Type B pancreatic cell (in vitro differentiated cells): ENCODE measurements at regions not wholly inside any gene's neighbourhood (a gene's known extent, or its start where the extent isn't known, plus 50 kb on each side); places are given as distances from the start of the nearest gene placed in this dataset.

Source experiments
- DNase-seq: peaks from one replicate; pipeline ENCODE4 v3.0.0; 2021; ENCODE audit warnings: mixed read lengths; ENCODE audit not compliant: unreplicated experiment; ENCODE audit errors: extremely low spot score
- H3K27ac Mint-ChIP-seq: 2 replicates; pipeline ENCODE4 v1.8.0; 2021; ENCODE audit warnings: mild to moderate bottlenecking, mixed read lengths
- H3K27me3 Mint-ChIP-seq: 2 replicates; pipeline ENCODE4 v1.8.0; 2021; ENCODE audit warnings: mixed read lengths
- H3K36me3 Mint-ChIP-seq: 2 replicates; pipeline ENCODE4 v1.8.0; 2021; ENCODE audit warnings: mixed read lengths
- H3K4me1 Mint-ChIP-seq: one replicate; pipeline ENCODE4 v1.8.0; 2021; ENCODE audit warnings: mixed read lengths; ENCODE audit not compliant: unreplicated experiment
- H3K4me3 Mint-ChIP-seq: 2 replicates; pipeline ENCODE4 v1.8.0; 2021; ENCODE audit warnings: mild to moderate bottlenecking, mixed read lengths
- H3K9me3 Mint-ChIP-seq: 2 replicates; pipeline ENCODE4 v1.8.0; 2021; ENCODE audit warnings: mixed read lengths
- TF ChIP-seq, protein P1 (sequence below): fragments of 200-600 bp; sonication (generic); conservative IDR thresholded peaks from 2 replicates; pipeline ENCODE4 v1.5.0; 2021; ENCODE audit warnings: antibody characterized with exemption, mild to moderate bottlenecking

- Mint-ChIP-seq H3K27me3 (no peaks in the 10 kb centered on the region), H3K36me3 (no peaks in the 10 kb centered on the region), H3K27ac (no peak overlapping the region), H3K4me1 (peaks cover 4% of the 10 kb centered on the region), H3K4me3 (no peak overlapping the region), H3K9me3 (peaks cover 11% of the 10 kb centered on the region)
- DNase-seq, result no peak
- TF ChIP-seq, protein P1, sequence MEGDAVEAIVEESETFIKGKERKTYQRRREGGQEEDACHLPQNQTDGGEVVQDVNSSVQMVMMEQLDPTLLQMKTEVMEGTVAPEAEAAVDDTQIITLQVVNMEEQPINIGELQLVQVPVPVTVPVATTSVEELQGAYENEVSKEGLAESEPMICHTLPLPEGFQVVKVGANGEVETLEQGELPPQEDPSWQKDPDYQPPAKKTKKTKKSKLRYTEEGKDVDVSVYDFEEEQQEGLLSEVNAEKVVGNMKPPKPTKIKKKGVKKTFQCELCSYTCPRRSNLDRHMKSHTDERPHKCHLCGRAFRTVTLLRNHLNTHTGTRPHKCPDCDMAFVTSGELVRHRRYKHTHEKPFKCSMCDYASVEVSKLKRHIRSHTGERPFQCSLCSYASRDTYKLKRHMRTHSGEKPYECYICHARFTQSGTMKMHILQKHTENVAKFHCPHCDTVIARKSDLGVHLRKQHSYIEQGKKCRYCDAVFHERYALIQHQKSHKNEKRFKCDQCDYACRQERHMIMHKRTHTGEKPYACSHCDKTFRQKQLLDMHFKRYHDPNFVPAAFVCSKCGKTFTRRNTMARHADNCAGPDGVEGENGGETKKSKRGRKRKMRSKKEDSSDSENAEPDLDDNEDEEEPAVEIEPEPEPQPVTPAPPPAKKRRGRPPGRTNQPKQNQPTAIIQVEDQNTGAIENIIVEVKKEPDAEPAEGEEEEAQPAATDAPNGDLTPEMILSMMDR, result no peak
These were observed 701.0 kb downstream of the DCDC2C start for GRCh38 chr2:4404363-4404762.

DNA sequence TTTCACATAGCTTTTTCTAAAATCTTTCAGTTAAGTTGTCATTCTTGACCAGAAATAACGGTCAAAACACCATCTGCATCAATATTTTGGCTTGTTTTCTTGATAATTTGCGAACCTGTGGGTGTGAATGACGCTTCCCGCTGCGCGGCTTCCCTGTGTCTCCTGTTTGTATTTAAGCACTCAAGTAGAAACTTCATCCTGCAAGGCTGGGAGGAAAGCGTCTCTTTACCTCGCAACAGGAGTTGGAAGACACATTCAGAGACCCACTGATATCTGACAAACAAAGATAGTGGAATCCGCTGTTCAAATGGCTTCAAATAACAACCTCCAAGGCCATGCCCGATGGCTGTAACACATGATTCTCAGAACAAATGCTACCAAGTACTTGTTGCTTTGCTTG lies 704.9 kb downstream of the DCDC2C start:
- H3K9me3 Mint-ChIP-seq, result no peaks in the 10 kb centered on the region
- peaks cover 4% of the 10 kb centered on the region for H3K4me1 Mint-ChIP-seq
- no peaks in the 10 kb centered on the region for H3K27me3 Mint-ChIP-seq
- H3K27ac Mint-ChIP-seq, result no peak overlapping the region
- no peaks in the 10 kb centered on the region for H3K36me3 Mint-ChIP-seq
- TF ChIP-seq, protein P1, result no peak
- DNase-seq, result no peak
- no peak overlapping the region for H3K4me3 Mint-ChIP-seq

GRCh38 chr2:4412637-4413187 lies 709.3 kb downstream of the DCDC2C start:
- H3K27me3 Mint-ChIP-seq, result no peaks in the 10 kb centered on the region
- no peaks in the 10 kb centered on the region for H3K36me3 Mint-ChIP-seq
- DNase-seq, result no peak
- no peak overlapping the region for H3K4me3 Mint-ChIP-seq
- no peaks in the 10 kb centered on the region for H3K4me1 Mint-ChIP-seq
- no peaks in the 10 kb centered on the region for H3K9me3 Mint-ChIP-seq
- TF ChIP-seq, protein P1, result no peak
- H3K27ac Mint-ChIP-seq, result no peak overlapping the region

DNA sequence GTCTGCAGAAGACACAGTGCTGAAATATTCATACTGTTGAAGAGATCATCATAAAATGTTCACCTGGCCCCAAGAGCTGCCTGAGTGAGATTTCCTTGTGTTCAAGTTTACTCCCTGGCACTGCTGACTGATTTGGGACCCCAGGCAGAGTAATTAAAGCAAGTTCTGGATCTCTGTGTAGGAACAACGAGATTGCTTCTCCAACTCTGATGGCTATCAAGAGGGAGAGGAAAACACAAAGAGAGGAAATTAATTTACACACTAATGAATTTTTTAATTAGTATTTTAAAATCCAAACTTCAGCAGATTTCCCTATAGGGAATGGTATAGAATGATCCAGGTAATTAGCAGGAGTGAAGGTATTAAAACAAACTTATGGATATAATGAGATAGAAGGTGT lies 711.8 kb downstream of the DCDC2C start:
- TF ChIP-seq, protein P1, result no peak
- H3K27ac Mint-ChIP-seq, result no peak overlapping the region
- no peak for DNase-seq
- no peaks in the 10 kb centered on the region for H3K4me1 Mint-ChIP-seq
- peaks cover 4% of the 10 kb centered on the region for H3K9me3 Mint-ChIP-seq
- no peaks in the 10 kb centered on the region for H3K27me3 Mint-ChIP-seq
- H3K4me3 Mint-ChIP-seq, result no peak overlapping the region
- H3K36me3 Mint-ChIP-seq, result no peaks in the 10 kb centered on the region

- TF ChIP-seq, protein P1, result no peak
- Mint-ChIP-seq H3K4me1 (no peaks in the 10 kb centered on the region), H3K4me3 (no peak overlapping the region), H3K36me3 (no peaks in the 10 kb centered on the region), H3K27ac (no peak overlapping the region), H3K9me3 (peaks cover 4% of the 10 kb centered on the region), H3K27me3 (no peaks in the 10 kb centered on the region)
- no peak for DNase-seq
These were observed 712.5 kb downstream of the DCDC2C start for GRCh38 chr2:4415810-4416413.
